Gastrocnemius medialis (tissue), 4 donors: ENCODE measurements at regions not wholly inside any gene's neighbourhood (a gene's known extent, or its start where the extent isn't known, plus 50 kb on each side); places are given as distances from the start of the nearest gene placed in this dataset.

Experiments used
- CTCF ChIP-seq, 5 experiments: fragments of 450-650 bp in 3 of 5; fragments of 200-600 bp in 2 of 5; sonication (generic) in 2 of 5; IDR thresholded peaks in 4 of 5; conservative IDR thresholded peaks in 1 of 5; 1 replicate in 4 of 5; 2 replicates in 1 of 5; pipeline ENCODE4 v1.5.1; 2016 to 2019; ENCODE audit warnings: antibody characterized with exemption in 5 of 5, mild to moderate bottlenecking in 3 of 5, moderate library complexity in 3 of 5
- POLR2A ChIP-seq, 2 donors: fragments of 450-650 bp; IDR thresholded peaks; one replicate each; pipeline ENCODE4 v1.6.1; 2017; ENCODE audit warnings: antibody characterized with exemption in 2 of 2, mild to moderate bottlenecking in 2 of 2, moderate library complexity in 2 of 2

- TF ChIP-seq CTCF (IDR thresholded peaks at IDR 0.05 in 4 of 5, conservative IDR thresholded peaks at IDR 0.05 in 1 of 5) (peak in 2 of 5 experiments; percentile 30 to 52), POLR2A (IDR thresholded peaks at IDR 0.05) (no peak)
Observed at GRCh38 chr1:70528590-70529333, 117.7 kb downstream of the CTH start.
